ENCODE measurements at regions not wholly inside any gene's neighbourhood (a gene's known extent, or its start where the extent isn't known, plus 50 kb on each side); places are given as distances from the start of the nearest gene placed in this dataset.
"Not testable (repeated sequence)": the region's sequence is repeated elsewhere in the genome, so short reads cannot be mapped to it uniquely, and the experiment has no call there.

GRCh38 chr14:105969026-105969425, 442.6 kb downstream of the TMEM121 start:
- not testable (repeated sequence) for DNase-seq (ENCODE audit: low spot score)

- not testable (repeated sequence) for DNase-seq (ENCODE audit: low spot score)
These were observed 444.4 kb downstream of the TMEM121 start for GRCh38 chr14:105970821-105971220.

DNA sequence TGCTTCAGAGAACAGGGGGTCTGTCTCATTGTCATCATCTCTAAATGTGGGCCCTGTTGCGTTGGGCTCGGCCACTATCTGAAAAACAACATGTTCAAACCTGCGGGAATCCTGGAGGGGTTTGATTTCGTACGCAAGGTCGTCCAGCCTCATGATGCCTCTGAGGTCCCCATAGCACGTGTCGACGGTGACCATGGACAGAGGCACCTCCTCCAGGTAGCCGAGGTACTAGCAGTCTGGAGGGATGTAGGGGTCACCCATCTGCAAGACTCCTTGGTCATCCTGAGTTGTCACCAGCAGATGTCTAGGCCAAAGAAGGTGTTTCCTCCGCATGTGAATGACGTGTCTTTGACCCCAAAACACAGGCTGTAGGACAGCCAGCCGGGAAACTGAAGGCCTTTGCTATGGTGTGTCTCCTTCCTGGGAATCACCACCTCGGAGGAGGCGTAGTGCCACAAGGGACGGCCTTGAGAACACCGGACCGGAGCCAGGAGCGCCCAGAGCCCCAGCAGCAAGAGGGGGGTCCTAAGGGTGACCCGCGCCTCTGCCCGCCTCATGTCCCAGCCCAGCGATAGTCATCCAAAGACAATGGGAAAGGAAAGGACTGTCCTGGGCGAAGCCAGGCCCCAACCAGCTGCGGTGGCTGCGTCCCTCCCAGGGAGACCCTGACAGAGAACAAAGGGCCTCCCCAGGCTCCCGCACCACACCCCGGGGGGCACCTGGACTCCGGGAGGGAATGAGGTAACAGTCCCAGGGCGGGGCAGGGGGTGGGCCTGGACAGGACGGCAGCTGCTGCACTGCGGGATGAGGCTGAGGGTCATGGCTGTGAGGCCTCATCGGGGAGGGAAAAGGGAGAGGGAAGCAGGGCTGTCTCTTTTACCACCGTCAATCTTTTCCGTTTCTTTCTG, 445.5 kb downstream of the TMEM121 start:
- DNase-seq (ENCODE audit: low spot score) = no peak

GRCh38 chr14:105974902-105975301, 448.5 kb downstream of the TMEM121 start:
- DNase-seq (ENCODE audit: low spot score) = no peak

GRCh38 chr14:105978618-105979295, 452.4 kb downstream of the TMEM121 start:
- no peak for DNase-seq (ENCODE audit: low spot score)

- DNase-seq (ENCODE audit: low spot score) = no peak
These were observed 453.1 kb downstream of the TMEM121 start for GRCh38 chr14:105979446-105979845.

- no peak for DNase-seq (ENCODE audit: low spot score)
These were observed 453.8 kb downstream of the TMEM121 start for GRCh38 chr14:105980224-105980623.

GRCh38 chr14:105981517-105982302, 455.3 kb downstream of the TMEM121 start:
- DNase-seq (ENCODE audit: low spot score) = not testable (repeated sequence)

GRCh38 chr14:105982664-105983063, 456.3 kb downstream of the TMEM121 start:
- DNase-seq (ENCODE audit: low spot score) = no peak

GRCh38 chr14:105986894-105987284, 460.5 kb downstream of the TMEM121 start:
- no peak for DNase-seq (ENCODE audit: low spot score)

DNA sequence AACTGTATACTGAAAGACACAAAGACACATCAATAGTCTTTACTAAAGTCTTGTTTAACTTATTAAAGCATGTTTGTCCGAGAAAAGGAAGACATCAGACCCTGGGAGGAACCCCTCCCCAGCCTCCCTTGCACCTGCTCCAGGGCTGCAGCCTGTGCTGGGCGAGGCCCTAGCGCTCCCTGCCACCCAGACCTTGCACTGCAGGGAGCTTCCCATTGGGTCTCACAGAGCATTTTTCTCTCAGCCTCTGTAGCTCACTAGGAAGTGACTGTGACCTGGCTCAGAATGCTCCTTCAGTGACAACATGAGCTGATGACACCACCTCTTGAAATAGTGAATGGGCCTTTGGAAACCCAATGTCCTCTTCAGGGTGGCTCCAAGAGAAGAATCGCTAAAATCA, 461.2 kb downstream of the TMEM121 start:
- DNase-seq (ENCODE audit: low spot score) = no peak

DNA sequence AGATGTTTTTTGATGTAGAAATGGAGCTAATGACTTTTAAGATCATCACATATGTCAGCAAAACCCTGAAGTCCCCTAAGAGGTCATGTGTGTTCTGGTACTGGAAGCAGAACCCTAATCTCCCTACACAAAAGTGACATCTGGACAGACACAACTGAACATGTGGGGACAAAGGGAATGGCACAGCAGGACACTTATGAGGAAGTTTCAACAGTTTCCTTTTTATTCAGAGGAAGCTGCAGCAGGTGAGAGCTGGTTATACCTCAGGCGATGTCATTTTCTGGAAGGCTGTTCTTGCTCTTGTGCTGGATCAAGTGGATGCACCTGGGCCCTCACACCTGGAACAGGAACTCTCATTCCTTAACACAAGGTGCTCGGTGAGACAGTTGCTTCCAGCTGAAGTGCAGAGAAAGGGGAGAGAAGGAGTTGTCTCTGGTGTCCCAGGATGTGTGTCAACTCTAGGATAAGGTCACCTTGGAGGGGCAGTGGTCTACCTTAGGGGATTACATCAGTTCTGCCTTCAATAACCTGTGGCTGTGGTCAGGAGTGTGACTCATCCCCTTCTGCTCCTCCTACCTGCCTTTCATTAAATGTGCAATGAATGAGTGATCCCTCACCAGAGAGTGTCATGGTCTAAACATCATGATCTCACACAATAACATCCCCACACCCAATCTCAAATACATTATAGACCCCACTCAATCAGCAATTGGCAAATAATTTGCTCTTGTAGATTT, 463.4 kb downstream of the TMEM121 start:
- DNase-seq (ENCODE audit: low spot score) = no peak

- DNase-seq (ENCODE audit: low spot score) = not testable (repeated sequence)
These were observed 465.3 kb downstream of the TMEM121 start for GRCh38 chr14:105991677-105992076.

GRCh38 chr14:105993814-105994213, 467.4 kb downstream of the TMEM121 start:
- no peak for DNase-seq (ENCODE audit: low spot score)

GRCh38 chr14:105995011-105995710, 468.8 kb downstream of the TMEM121 start:
- not testable (repeated sequence) for DNase-seq (ENCODE audit: low spot score)

DNA sequence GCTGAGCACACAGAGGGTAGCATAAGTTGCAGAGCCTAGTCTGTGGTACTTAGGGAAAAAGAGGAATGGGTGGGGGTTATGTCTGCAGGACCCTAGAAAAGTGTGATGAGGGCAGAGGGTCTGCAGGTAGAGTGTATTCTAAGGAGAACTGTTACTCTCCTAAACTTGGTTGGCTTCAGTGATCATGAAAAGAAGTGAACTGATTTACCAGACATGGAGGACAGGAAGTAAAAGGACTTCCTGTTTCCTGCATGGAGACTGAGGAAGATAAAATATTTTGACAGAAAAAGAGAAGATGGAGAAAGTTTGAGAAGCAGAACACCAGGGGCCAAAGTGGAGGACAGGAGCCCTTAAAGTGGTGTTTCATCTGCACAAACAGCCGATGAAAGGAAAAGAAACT, 472.2 kb downstream of the TMEM121 start:
- not testable (repeated sequence) for DNase-seq (ENCODE audit: low spot score)

- peak; percentile 9 for DNase-seq (ENCODE audit: low spot score)
These were observed 473.1 kb downstream of the TMEM121 start for GRCh38 chr14:105999361-106000028.

DNA sequence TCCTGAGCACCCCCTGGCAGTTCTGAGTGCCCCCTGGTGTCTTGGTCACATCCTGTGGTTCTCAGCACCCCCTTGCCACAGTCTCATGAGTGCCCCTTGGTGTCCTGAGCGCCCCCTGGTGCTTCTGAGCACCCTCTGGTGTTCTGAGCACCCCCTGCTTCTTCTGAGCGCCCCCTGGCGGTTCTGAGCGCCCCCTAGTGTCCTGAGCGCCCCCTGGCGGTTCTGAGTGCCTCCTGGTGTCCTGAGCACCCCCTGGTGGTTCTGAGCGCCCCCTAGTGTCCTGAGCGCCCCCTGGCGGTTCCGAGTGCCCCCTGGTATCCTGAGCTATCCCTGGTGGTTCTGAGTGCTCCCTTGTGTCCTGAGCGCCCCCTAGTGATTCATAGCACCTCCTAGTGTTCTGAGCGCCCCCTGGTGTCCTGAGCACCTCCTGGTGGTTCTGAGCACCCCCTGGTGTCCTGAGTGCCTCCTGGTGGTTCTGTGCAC, 473.7 kb downstream of the TMEM121 start:
- not testable (repeated sequence) for DNase-seq (ENCODE audit: low spot score)

DNA sequence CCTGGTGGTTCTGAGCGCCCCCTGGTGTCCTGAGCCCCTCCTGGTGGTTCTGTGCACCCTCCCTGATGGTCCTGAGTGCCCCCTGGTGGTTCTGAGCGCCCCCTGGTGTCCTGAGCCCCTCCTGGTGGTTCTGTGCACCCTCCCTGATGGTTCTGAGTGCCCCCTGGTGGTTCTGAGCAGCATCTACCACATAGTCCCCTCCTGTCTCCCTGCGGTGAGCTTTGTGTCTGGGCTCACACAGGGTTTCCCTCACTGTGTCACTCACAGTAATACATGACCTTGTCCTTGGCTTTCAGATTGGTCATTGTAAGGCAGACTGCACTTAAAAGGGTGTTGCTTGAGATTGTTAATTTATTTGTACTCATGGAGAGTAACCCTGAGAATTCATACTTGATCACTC, 474.9 kb downstream of the TMEM121 start:
- DNase-seq (ENCODE audit: low spot score) = not testable (repeated sequence)

DNA sequence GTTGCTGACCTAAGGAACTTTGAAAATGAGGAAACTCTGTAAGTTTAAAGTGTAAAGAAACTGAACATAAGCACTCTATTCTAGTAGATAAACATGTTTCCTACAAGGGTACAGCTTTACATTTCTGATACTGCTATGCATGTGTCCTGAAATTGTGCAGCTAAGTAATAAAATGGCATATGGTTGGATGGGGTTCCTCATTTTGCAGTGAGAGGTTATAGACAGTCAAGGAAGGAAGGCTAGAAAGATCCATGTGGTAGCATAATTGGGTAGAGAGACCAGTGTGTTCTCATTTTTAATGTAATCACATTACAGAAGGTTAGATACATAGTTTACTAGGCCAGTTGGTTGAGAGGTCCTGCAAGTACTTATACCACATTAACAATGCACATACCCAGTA, 477.0 kb downstream of the TMEM121 start:
- no peak for DNase-seq (ENCODE audit: low spot score)
